ENCODE measurements at regions not wholly inside any gene's neighbourhood (a gene's known extent, or its start where the extent isn't known, plus 50 kb on each side); places are given as distances from the start of the nearest gene placed in this dataset.

DNA sequence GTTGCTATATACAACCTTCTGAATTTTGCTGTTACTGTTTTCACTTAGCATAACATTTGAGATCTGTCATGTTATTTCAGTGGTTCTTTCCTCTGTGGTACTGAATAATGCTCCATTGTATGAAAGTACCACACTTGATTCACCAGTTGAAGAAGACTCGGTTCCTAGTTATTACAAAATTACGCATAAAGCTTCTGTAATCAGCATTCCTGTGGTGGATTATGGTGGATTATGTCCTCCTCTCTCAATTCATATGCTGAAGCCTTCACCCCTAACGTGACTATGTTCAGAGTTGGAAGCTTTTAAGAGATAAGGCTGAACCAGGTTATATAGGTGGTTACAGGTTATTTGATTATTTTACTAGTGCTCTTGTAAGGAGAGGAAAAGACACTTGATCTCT lies 2143.5 kb upstream of the AGA start:
- no CpG with 5 or more reads among the region's 3 CpGs for WGBS (ENCODE audit: insufficient coverage)
- H3K4me3 ChIP-seq (replicated peaks in 1 of 3; ENCODE audit: low read depth in 2 of 3, low read length in 3 of 3), result no peak overlapping the region
- intact Hi-C loops (cut with micrococcal nuclease), result no loop called here
- no peaks in the 10 kb centered on the region for H3K36me3 Mint-ChIP-seq
- no peaks in the 10 kb centered on the region for H3K79me2 ChIP-seq (ENCODE audit: insufficient read depth, low read length)
- no peak for TF ChIP-seq CTCF (IDR thresholded peaks at IDR 0.05)
- H3K9ac ChIP-seq (ENCODE audit: insufficient read depth, low read length, poor library complexity, severe bottlenecking), result no peak overlapping the region
- H3K27me3 Mint-ChIP-seq (ENCODE audit: low read depth in 3 of 3), result peaks cover 0 to 1% (median 0%) of the 10 kb centered on the region in 3 donors
- H3K27ac ChIP-seq (ENCODE audit: low read depth in 1 of 2, low read length in 2 of 2), result no peak overlapping the region
- H2AFZ ChIP-seq (ENCODE audit: insufficient read depth, low read depth, low read length, poor library complexity, severe bottlenecking), result no peak overlapping the region
- H3K4me1 Mint-ChIP-seq, result no peaks in the 10 kb centered on the region
- no peak for DNase-seq
- H4K20me1 ChIP-seq (ENCODE audit: insufficient read depth, low read length), result no peaks in the 10 kb centered on the region
- H3K9me3 ChIP-seq (replicated peaks in 1 of 2; ENCODE audit: control insufficient read depth in 1 of 2, insufficient read depth in 1 of 2, low read length in 2 of 2), result no peaks in the 10 kb centered on the region
- H3K4me2 ChIP-seq (replicated peaks; ENCODE audit: extremely low read depth, low read length, poor library complexity, severe bottlenecking), result no peak overlapping the region
- no peaks in the 10 kb centered on the region for H3K27me3 ChIP-seq (ENCODE audit: control insufficient read depth in 2 of 2, insufficient read depth in 2 of 2, low read length in 2 of 2)
- no peak overlapping the region for H3K4me3 Mint-ChIP-seq
- H3K27ac Mint-ChIP-seq, result no peak overlapping the region
- no peaks in the 10 kb centered on the region for H3K36me3 ChIP-seq (replicated peaks in 1 of 2; ENCODE audit: control insufficient read depth in 1 of 2, insufficient read depth in 2 of 2, low read length in 2 of 2)
- H3K4me1 ChIP-seq (ENCODE audit: control insufficient read depth in 1 of 2, insufficient read depth in 2 of 2, low read length in 2 of 2), result no peaks in the 10 kb centered on the region
- peaks cover 0 to 7% (median 3%) of the 10 kb centered on the region in 7 donors for H3K9me3 Mint-ChIP-seq

GRCh38 chr4:179586460-179586859 lies 2144.2 kb upstream of the AGA start:
- H3K4me1 ChIP-seq (ENCODE audit: control insufficient read depth in 1 of 2, insufficient read depth in 2 of 2, low read length in 2 of 2), result no peaks in the 10 kb centered on the region
- H3K4me2 ChIP-seq (replicated peaks; ENCODE audit: extremely low read depth, low read length, poor library complexity, severe bottlenecking), result no peak overlapping the region
- no peaks in the 10 kb centered on the region for H3K36me3 Mint-ChIP-seq
- no peaks in the 10 kb centered on the region for H3K9me3 ChIP-seq (replicated peaks in 1 of 2; ENCODE audit: control insufficient read depth in 1 of 2, insufficient read depth in 1 of 2, low read length in 2 of 2)
- peaks cover 0 to 1% (median 0%) of the 10 kb centered on the region in 3 donors for H3K27me3 Mint-ChIP-seq (ENCODE audit: low read depth in 3 of 3)
- H3K4me3 Mint-ChIP-seq, result no peak overlapping the region
- no peak for TF ChIP-seq CTCF (IDR thresholded peaks at IDR 0.05)
- 95% methylated on average over 6 of the region's 8 CpGs for WGBS (ENCODE audit: insufficient coverage)
- no peaks in the 10 kb centered on the region for H3K36me3 ChIP-seq (replicated peaks in 1 of 2; ENCODE audit: control insufficient read depth in 1 of 2, insufficient read depth in 2 of 2, low read length in 2 of 2)
- H2AFZ ChIP-seq (ENCODE audit: insufficient read depth, low read depth, low read length, poor library complexity, severe bottlenecking), result no peak overlapping the region
- no peaks in the 10 kb centered on the region for H3K4me1 Mint-ChIP-seq
- no peak overlapping the region for H3K27ac Mint-ChIP-seq
- no peaks in the 10 kb centered on the region for H3K27me3 ChIP-seq (ENCODE audit: control insufficient read depth in 2 of 2, insufficient read depth in 2 of 2, low read length in 2 of 2)
- no peak overlapping the region for H3K9ac ChIP-seq (ENCODE audit: insufficient read depth, low read length, poor library complexity, severe bottlenecking)
- no peaks in the 10 kb centered on the region for H3K79me2 ChIP-seq (ENCODE audit: insufficient read depth, low read length)
- no peak overlapping the region for H3K27ac ChIP-seq (ENCODE audit: low read depth in 1 of 2, low read length in 2 of 2)
- H3K4me3 ChIP-seq (replicated peaks in 1 of 3; ENCODE audit: low read depth in 2 of 3, low read length in 3 of 3), result no peak overlapping the region
- no peaks in the 10 kb centered on the region for H4K20me1 ChIP-seq (ENCODE audit: insufficient read depth, low read length)
- intact Hi-C loops (cut with micrococcal nuclease), result no loop called here
- H3K9me3 Mint-ChIP-seq, result peaks cover 0 to 7% (median 3%) of the 10 kb centered on the region in 7 donors
- DNase-seq, result no peak

All from CD14-positive monocyte (primary cell).